SU-DHL-6 (cell line): ENCODE measurements at regions not wholly inside any gene's neighbourhood (a gene's known extent, or its start where the extent isn't known, plus 50 kb on each side); places are given as distances from the start of the nearest gene placed in this dataset.

Experiments
- EZH2phosphoT487 ChIP-seq: fragments of 200-600 bp; sonication (generic), shearing (Covaris generic); conservative IDR thresholded peaks from 2 replicates; pipeline ENCODE4 v1.6.1; 2018; ENCODE audit warnings: mild to moderate bottlenecking, antibody characterized with exemption, low read length, moderate library complexity, mixed read lengths
- TF ChIP-seq, protein P1 (sequence below): fragments of 200-600 bp; sonication (generic); IDR thresholded peaks from one replicate; pipeline ENCODE4 v1.5.1; 2017; ENCODE audit warnings: antibody characterized with exemption, mild to moderate bottlenecking, low read length, moderate library complexity; ENCODE audit not compliant: insufficient read depth, poor library complexity, severe bottlenecking

DNA sequence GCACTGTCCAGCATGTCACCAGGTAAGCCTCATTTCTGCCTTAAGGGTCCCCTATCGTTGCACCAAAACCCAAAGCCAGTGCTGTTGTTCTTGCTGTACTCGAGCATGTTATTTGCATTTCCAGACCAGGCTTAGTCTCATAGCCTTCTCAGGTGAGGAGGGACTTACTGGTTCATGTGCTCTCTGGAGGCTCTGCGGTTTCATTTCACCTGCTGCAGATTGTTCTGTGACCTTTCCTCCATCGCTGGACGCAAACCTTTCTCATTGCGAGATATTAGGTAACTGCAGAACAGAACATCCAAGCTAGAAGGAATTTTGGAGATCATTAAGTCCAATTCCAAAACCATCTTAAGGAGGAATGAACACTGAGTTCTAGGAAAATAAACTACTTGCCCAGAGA lies 187.3 kb upstream of the BCL6 start:
- TF ChIP-seq, protein P1, sequence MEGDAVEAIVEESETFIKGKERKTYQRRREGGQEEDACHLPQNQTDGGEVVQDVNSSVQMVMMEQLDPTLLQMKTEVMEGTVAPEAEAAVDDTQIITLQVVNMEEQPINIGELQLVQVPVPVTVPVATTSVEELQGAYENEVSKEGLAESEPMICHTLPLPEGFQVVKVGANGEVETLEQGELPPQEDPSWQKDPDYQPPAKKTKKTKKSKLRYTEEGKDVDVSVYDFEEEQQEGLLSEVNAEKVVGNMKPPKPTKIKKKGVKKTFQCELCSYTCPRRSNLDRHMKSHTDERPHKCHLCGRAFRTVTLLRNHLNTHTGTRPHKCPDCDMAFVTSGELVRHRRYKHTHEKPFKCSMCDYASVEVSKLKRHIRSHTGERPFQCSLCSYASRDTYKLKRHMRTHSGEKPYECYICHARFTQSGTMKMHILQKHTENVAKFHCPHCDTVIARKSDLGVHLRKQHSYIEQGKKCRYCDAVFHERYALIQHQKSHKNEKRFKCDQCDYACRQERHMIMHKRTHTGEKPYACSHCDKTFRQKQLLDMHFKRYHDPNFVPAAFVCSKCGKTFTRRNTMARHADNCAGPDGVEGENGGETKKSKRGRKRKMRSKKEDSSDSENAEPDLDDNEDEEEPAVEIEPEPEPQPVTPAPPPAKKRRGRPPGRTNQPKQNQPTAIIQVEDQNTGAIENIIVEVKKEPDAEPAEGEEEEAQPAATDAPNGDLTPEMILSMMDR: no peak
- no peak for TF ChIP-seq EZH2phosphoT487
